ENCODE measurements at regions not wholly inside any gene's neighbourhood (a gene's known extent, or its start where the extent isn't known, plus 50 kb on each side); places are given as distances from the start of the nearest gene placed in this dataset.

DNA sequence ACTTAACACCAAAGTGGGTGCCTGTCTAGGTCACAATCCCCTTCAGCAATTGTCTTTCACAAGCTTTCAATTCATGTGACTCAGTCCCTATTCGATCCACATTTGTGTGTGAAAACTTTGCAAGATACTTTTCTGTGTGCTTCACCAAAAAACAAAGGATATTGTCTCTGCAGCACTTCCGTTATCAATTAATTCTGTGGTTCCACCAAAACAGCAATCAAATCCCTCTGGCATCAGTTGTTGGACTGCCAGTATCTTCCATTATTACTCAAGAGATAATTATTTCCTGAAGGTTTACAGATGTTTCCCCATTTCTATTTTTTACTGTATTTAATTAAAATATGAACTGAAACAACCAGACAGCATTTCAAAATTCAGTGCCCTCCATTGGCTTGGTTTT lies 481.4 kb downstream of the SUCLA2 start:
- WGBS, 2 donors = 42 to 45% methylated on average over 2 of the region's 2 CpGs
- no peaks in the 10 kb centered on the region for H3K4me1 ChIP-seq
- no peaks in the 10 kb centered on the region for H3K9me3 ChIP-seq
- H3K27me3 ChIP-seq = no peaks in the 10 kb centered on the region
- TF ChIP-seq, protein P1, sequence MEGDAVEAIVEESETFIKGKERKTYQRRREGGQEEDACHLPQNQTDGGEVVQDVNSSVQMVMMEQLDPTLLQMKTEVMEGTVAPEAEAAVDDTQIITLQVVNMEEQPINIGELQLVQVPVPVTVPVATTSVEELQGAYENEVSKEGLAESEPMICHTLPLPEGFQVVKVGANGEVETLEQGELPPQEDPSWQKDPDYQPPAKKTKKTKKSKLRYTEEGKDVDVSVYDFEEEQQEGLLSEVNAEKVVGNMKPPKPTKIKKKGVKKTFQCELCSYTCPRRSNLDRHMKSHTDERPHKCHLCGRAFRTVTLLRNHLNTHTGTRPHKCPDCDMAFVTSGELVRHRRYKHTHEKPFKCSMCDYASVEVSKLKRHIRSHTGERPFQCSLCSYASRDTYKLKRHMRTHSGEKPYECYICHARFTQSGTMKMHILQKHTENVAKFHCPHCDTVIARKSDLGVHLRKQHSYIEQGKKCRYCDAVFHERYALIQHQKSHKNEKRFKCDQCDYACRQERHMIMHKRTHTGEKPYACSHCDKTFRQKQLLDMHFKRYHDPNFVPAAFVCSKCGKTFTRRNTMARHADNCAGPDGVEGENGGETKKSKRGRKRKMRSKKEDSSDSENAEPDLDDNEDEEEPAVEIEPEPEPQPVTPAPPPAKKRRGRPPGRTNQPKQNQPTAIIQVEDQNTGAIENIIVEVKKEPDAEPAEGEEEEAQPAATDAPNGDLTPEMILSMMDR (IDR thresholded peaks at IDR 0.05) = no peak
- no peak for TF ChIP-seq POLR2A (IDR thresholded peaks at IDR 0.05)
- no peak overlapping the region for H3K27ac ChIP-seq
- no peak overlapping the region for H3K4me3 ChIP-seq
- intact Hi-C loops (cut with DNase I; ENCODE audit: low total_unique reads) = no loop called here
- DNase-seq = no peak
- H3K36me3 ChIP-seq (ENCODE audit: low read depth, missing control alignments) = no peaks in the 10 kb centered on the region

DNA sequence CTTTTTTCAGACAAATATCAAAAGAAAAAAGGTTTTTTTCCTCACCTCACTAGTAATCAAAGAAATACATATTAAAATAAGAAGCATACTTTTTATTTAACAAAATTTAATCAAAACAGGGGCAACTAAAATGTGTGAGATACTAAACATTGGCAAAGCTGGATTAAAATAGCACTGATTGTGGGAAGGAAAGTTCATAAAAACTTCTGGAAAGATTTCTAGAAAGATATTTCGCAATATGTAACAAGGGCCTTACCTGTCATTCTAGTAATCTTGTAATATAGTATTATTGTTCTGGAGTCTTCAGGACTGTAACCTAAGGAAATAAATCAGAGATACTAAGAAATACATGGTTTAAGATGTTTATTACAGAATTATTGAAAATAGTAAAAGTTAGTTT lies 482.5 kb downstream of the SUCLA2 start:
- Histone ChIP-seq H3K4me3 (no peak overlapping the region), H3K4me1 (no peaks in the 10 kb centered on the region), H3K27ac (no peak overlapping the region), H3K36me3 (ENCODE audit: low read depth, missing control alignments) (no peaks in the 10 kb centered on the region), H3K27me3 (no peaks in the 10 kb centered on the region), H3K9me3 (no peaks in the 10 kb centered on the region)
- TF ChIP-seq, protein P1 (IDR thresholded peaks at IDR 0.05) = no peak
- no peak for TF ChIP-seq POLR2A (IDR thresholded peaks at IDR 0.05)
- no peak for DNase-seq
- 93 to 95% methylated on average over 1 of the region's 1 CpG for WGBS, 2 donors
- intact Hi-C loops (cut with DNase I; ENCODE audit: low total_unique reads) = no loop called here

DNA sequence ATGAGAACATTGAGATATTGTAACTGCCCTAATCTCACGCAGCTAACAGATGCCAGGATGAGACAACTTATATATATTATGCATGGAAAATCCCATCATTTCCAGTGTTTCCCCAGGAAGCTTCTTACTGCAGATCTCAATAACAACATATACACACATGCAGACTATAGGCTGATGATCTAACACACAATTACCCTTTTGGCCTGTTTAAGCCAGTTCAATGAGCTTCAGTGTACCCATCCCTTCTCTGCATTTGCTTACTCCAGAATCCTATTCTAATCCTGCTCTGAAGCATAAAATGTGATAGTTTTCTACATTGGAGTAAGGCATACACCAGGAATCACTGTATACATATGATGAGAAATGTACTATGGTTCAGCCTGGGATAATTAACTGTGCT lies 489.4 kb downstream of the SUCLA2 start:
- DNase-seq = no peak
- Histone ChIP-seq H3K9me3 (no peaks in the 10 kb centered on the region), H3K36me3 (ENCODE audit: low read depth, missing control alignments) (no peaks in the 10 kb centered on the region), H3K27me3 (no peaks in the 10 kb centered on the region), H3K4me1 (no peaks in the 10 kb centered on the region), H3K27ac (no peak overlapping the region), H3K4me3 (no peak overlapping the region)
- intact Hi-C loops (cut with DNase I; ENCODE audit: low total_unique reads) = no loop called here
- WGBS, 2 donors = 85 to 95% methylated on average over 1 of the region's 1 CpG
- no peak for TF ChIP-seq POLR2A (IDR thresholded peaks at IDR 0.05)
- TF ChIP-seq, protein P1 (IDR thresholded peaks at IDR 0.05) = no peak

DNA sequence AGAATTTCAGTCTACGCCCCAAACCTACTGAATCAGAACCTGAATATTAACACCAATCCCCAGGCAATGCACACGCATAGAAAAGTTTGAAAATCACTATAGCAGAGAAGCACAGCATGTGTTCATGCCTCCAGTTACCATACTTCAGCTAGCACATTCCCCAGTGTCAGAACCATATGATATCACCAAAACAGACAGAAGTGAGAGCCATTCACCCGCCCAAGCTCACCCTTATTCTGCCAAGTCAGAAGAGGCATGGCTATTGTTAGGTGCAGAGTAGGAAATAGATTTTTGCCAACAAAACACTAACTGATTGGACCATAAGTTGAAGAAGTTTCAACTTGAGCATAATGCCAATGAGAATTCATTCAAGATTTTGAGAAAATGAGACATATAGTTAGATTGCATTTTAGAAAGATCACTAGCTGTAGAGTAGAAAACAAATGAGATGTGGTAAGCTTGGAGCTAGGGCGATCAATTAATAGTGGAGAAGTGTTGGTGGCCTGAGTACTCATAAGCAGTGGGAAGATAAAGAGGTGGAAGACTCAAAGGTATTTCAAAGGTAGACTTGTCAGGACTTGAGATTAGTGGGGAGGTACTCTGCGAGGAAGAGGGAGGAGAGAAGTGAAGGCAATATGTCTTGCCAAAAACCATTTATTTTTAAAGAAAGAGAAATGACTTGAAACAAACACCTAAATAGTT lies 492.4 kb downstream of the SUCLA2 start:
- WGBS, 2 donors = 83 to 95% methylated on average over 5 of the region's 5 CpGs
- Histone ChIP-seq H3K4me1 (no peaks in the 10 kb centered on the region), H3K4me3 (no peak overlapping the region), H3K9me3 (no peaks in the 10 kb centered on the region), H3K36me3 (ENCODE audit: low read depth, missing control alignments) (no peaks in the 10 kb centered on the region), H3K27ac (no peak overlapping the region), H3K27me3 (no peaks in the 10 kb centered on the region)
- TF ChIP-seq POLR2A (IDR thresholded peaks at IDR 0.05) = no peak
- TF ChIP-seq, protein P1 (IDR thresholded peaks at IDR 0.05) = no peak
- intact Hi-C loops (cut with DNase I; ENCODE audit: low total_unique reads) = no loop called here
- DNase-seq = no peak

DNA sequence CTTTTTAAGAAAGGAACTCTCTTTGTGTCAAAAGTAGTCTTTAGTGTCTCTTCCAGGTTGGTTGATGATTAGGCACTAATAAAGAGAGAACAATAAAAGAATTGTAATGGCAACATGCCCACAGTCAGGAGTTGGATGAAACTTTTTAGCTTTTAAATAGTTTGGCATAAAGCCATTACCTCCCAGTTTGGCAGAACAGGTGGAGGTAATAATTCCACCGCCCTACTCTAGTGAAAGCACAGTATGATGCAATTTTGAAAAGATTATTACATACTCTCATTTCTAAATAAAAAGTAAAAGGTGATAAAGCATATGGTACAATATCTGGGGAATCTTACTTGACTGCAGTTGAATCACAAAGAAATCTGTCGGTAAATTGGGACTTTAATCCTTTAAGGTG lies 497.6 kb downstream of the SUCLA2 start:
- no peaks in the 10 kb centered on the region for H3K27me3 ChIP-seq
- no peak overlapping the region for H3K27ac ChIP-seq
- TF ChIP-seq POLR2A (IDR thresholded peaks at IDR 0.05) = no peak
- TF ChIP-seq, protein P1 (IDR thresholded peaks at IDR 0.05) = no peak
- no peak for DNase-seq
- 91 to 93% methylated on average over 2 of the region's 2 CpGs for WGBS, 2 donors
- H3K9me3 ChIP-seq = no peaks in the 10 kb centered on the region
- H3K36me3 ChIP-seq (ENCODE audit: low read depth, missing control alignments) = no peaks in the 10 kb centered on the region
- intact Hi-C loops (cut with DNase I; ENCODE audit: low total_unique reads) = no loop called here
- no peaks in the 10 kb centered on the region for H3K4me1 ChIP-seq
- H3K4me3 ChIP-seq = no peak overlapping the region
